ENCODE measurements at regions not wholly inside any gene's neighbourhood (a gene's known extent, or its start where the extent isn't known, plus 50 kb on each side); places are given as distances from the start of the nearest gene placed in this dataset.

GRCh38 chr3:182738583-182739411 is 54.5 kb upstream of the ATP11B start:
- Histone ChIP-seq H3K4me1 (ENCODE audit: control insufficient read depth, insufficient read depth, low read length, poor library complexity, severe bottlenecking) (peaks cover 3% of the 10 kb centered on the region), H3K4me3 (ENCODE audit: extremely low read depth, insufficient read depth, low read length, poor library complexity, severe bottlenecking) (no peak overlapping the region), H3K27ac (ENCODE audit: low read depth, low read length, severe bottlenecking) (no peak overlapping the region), H3K36me3 (ENCODE audit: control insufficient read depth, insufficient read depth, low read length) (no peaks in the 10 kb centered on the region), H3K9me3 (ENCODE audit: control insufficient read depth, low read length) (no peaks in the 10 kb centered on the region)
- WGBS, 2 experiments (ENCODE audit: insufficient coverage in 2 of 2), result 100% methylated on average over 1 to 2 of the region's 6 CpGs

DNA sequence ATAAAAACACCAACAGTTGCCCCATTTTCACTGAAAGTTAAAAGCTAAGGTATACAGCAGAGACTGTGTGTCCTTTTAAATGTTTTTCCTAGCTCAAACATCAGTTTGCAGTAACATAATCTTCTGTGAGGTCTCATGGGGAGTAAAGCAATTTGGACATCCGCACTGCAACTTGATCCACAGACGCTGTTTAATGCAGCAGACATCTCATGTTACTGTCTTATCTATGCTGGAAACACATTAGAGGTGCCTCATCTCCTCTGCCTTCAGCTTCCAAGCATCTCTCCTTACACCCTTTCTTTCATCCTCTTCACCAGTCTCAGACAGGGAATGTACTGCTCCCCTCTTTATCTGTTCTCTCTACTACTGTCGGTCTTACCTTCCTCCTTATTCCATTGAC is 53.7 kb upstream of the ATP11B start:
- Histone ChIP-seq H3K27ac (ENCODE audit: low read depth, low read length, severe bottlenecking) (no peak overlapping the region), H3K4me3 (ENCODE audit: extremely low read depth, insufficient read depth, low read length, poor library complexity, severe bottlenecking) (no peak overlapping the region), H3K9me3 (ENCODE audit: control insufficient read depth, low read length) (no peaks in the 10 kb centered on the region), H3K36me3 (ENCODE audit: control insufficient read depth, insufficient read depth, low read length) (no peaks in the 10 kb centered on the region), H3K4me1 (ENCODE audit: control insufficient read depth, insufficient read depth, low read length, poor library complexity, severe bottlenecking) (peaks cover 3% of the 10 kb centered on the region)
- WGBS, 2 experiments (ENCODE audit: insufficient coverage in 2 of 2), result 77 to 84% methylated on average over 3 of the region's 3 CpGs

- Histone ChIP-seq H3K27ac (ENCODE audit: low read depth, low read length, severe bottlenecking) (no peak overlapping the region), H3K9me3 (ENCODE audit: control insufficient read depth, low read length) (no peaks in the 10 kb centered on the region), H3K4me1 (ENCODE audit: control insufficient read depth, insufficient read depth, low read length, poor library complexity, severe bottlenecking) (peaks cover 3% of the 10 kb centered on the region), H3K4me3 (ENCODE audit: extremely low read depth, insufficient read depth, low read length, poor library complexity, severe bottlenecking) (no peak overlapping the region), H3K36me3 (ENCODE audit: control insufficient read depth, insufficient read depth, low read length) (no peaks in the 10 kb centered on the region)
- WGBS, 2 experiments (ENCODE audit: insufficient coverage in 2 of 2), result 65 to 95% methylated on average over 3 to 6 of the region's 6 CpGs
These were observed 52.6 kb upstream of the ATP11B start for GRCh38 chr3:182740710-182741109.

GRCh38 chr3:182741214-182741613 is 52.1 kb upstream of the ATP11B start:
- no peaks in the 10 kb centered on the region for H3K36me3 ChIP-seq (ENCODE audit: control insufficient read depth, insufficient read depth, low read length)
- H3K4me1 ChIP-seq (ENCODE audit: control insufficient read depth, insufficient read depth, low read length, poor library complexity, severe bottlenecking), result peaks cover 3% of the 10 kb centered on the region
- WGBS, 2 experiments (ENCODE audit: insufficient coverage in 2 of 2), result 94% methylated on average over 3 of the region's 3 CpGs; no CpG with 5 or more reads in 1 of the 2 experiments
- no peaks in the 10 kb centered on the region for H3K9me3 ChIP-seq (ENCODE audit: control insufficient read depth, low read length)
- no peak overlapping the region for H3K4me3 ChIP-seq (ENCODE audit: extremely low read depth, insufficient read depth, low read length, poor library complexity, severe bottlenecking)
- no peak overlapping the region for H3K27ac ChIP-seq (ENCODE audit: low read depth, low read length, severe bottlenecking)

Data from mesodermal cell (in vitro differentiated cells).